GM23338 (cell line): ENCODE measurements at regions not wholly inside any gene's neighbourhood (a gene's known extent, or its start where the extent isn't known, plus 50 kb on each side); places are given as distances from the start of the nearest gene placed in this dataset.
"Not testable (repeated sequence)": the region's sequence is repeated elsewhere in the genome, so short reads cannot be mapped to it uniquely, and the experiment has no call there.

ENCODE experiments used
- ATAC-seq: fragments of 200-7000 bp; cut with Tn5 transposase; 3 replicates; pipeline ENCODE4 v1.9.1; 2020
- DNase-seq: peaks from one replicate; pipeline ENCODE4 v3.0.0-alpha.2; 2015; ENCODE audit warnings: low spot score
- H2AFZ ChIP-seq: fragments of 200-600 bp; sonication (generic); 2 replicates; pipeline ENCODE4 v1.8.0; 2016; ENCODE audit warnings: antibody characterized with exemption, mild to moderate bottlenecking, moderate library complexity
- H3F3A ChIP-seq: fragments of 200-600 bp; sonication (generic); replicated peaks from 2 replicates; pipeline ENCODE4 v1.8.0; 2017; ENCODE audit warnings: antibody characterized with exemption, mixed run types, low read depth
- H3K27ac ChIP-seq: fragments of 200-600 bp; sonication (generic); 2 replicates; pipeline ENCODE4 v1.6.1; 2016; ENCODE audit warnings: low read depth
- H3K27me3 ChIP-seq: fragments of 200-600 bp; sonication (generic); 2 replicates; pipeline ENCODE4 v1.8.0; 2016; ENCODE audit warnings: mild to moderate bottlenecking, mixed run types, moderate library complexity; ENCODE audit not compliant: insufficient read depth
- H3K36me3 ChIP-seq: fragments of 200-600 bp; sonication (generic); 2 replicates; pipeline ENCODE4 v1.8.0; 2016; ENCODE audit warnings: mild to moderate bottlenecking; ENCODE audit not compliant: insufficient read depth
- H3K4me1 ChIP-seq: fragments of 200-600 bp; sonication (generic); 2 replicates; pipeline ENCODE4 v1.8.0; 2016; ENCODE audit warnings: mild to moderate bottlenecking, moderate library complexity; ENCODE audit not compliant: insufficient read depth
- H3K4me2 ChIP-seq: fragments of 200-600 bp; sonication (generic); 2 replicates; pipeline ENCODE4 v1.7.1; 2017; ENCODE audit warnings: mixed run types
- H3K4me3 ChIP-seq: fragments of 200-600 bp; sonication (generic); 2 replicates; pipeline ENCODE4 v1.6.1; 2016; ENCODE audit warnings: mixed run types
- H3K79me2 ChIP-seq: fragments of 200-600 bp; sonication (generic); replicated peaks from 2 replicates; pipeline ENCODE4 v1.8.0; 2017; ENCODE audit warnings: mild to moderate bottlenecking; ENCODE audit not compliant: insufficient read depth
- H3K9me2 ChIP-seq: fragments of 200-600 bp; sonication (generic); 2 replicates; pipeline ENCODE4 v1.8.0; 2017; ENCODE audit not compliant: insufficient read depth
- H4K20me1 ChIP-seq: fragments of 200-600 bp; sonication (generic); replicated peaks from 2 replicates; pipeline ENCODE4 v1.8.0; 2017; ENCODE audit warnings: mild to moderate bottlenecking; ENCODE audit not compliant: insufficient read depth
- H3K27ac Mint-ChIP-seq: 2 replicates; pipeline ENCODE4 v1.8.0; 2020; ENCODE audit warnings: inconsistent platforms, mild to moderate bottlenecking, moderate library complexity, mixed read lengths
- H3K27me3 Mint-ChIP-seq: 3 replicates; pipeline ENCODE4 v1.8.0; 2022; ENCODE audit warnings: low read depth, mild to moderate bottlenecking, moderate library complexity, mixed read lengths, inconsistent platforms; ENCODE audit not compliant: insufficient read depth, poor library complexity
- H3K36me3 Mint-ChIP-seq: 3 replicates; pipeline ENCODE4 v1.8.0; 2021; ENCODE audit warnings: low read depth, mild to moderate bottlenecking, inconsistent platforms, moderate library complexity, mixed read lengths
- H3K4me1 Mint-ChIP-seq: 3 replicates; pipeline ENCODE4 v1.8.0; 2020; ENCODE audit warnings: mild to moderate bottlenecking, inconsistent platforms, mixed read lengths
- H3K4me3 Mint-ChIP-seq: 3 replicates; pipeline ENCODE4 v1.8.0; 2021; ENCODE audit warnings: moderate library complexity, mild to moderate bottlenecking, inconsistent platforms, mixed read lengths
- H3K9me3 Mint-ChIP-seq: 3 replicates; pipeline ENCODE4 v1.8.0; 2020; ENCODE audit warnings: moderate library complexity, mild to moderate bottlenecking, inconsistent platforms, mixed read lengths
- CREB1 ChIP-seq: fragments of 250-450 bp; sonication (Bioruptor Pico); IDR thresholded peaks from 2 replicates; pipeline ENCODE4 v1.5.0; 2020; ENCODE audit warnings: low read depth, mild to moderate bottlenecking, moderate library complexity
- EZH2phosphoT487 ChIP-seq: fragments of 200-600 bp; sonication (generic); IDR thresholded peaks from one replicate; pipeline ENCODE4 v1.8.1; 2018; ENCODE audit warnings: antibody characterized with exemption; ENCODE audit not compliant: unreplicated experiment
- STAT1 ChIP-seq: IDR thresholded peaks from one replicate; pipeline ENCODE4 v1.6.1; 2016; ENCODE audit warnings: antibody characterized with exemption; ENCODE audit not compliant: unreplicated experiment
- ZNF331 ChIP-seq: fragments of 250-450 bp; sonication (Bioruptor Pico); IDR thresholded peaks from 2 replicates; pipeline ENCODE4 v1.5.0; 2020; ENCODE audit warnings: low read depth, mild to moderate bottlenecking, moderate library complexity
- TF ChIP-seq, protein P1 (sequence below): fragments of 250-450 bp; sonication (Bioruptor Pico); IDR thresholded peaks from 2 replicates; pipeline ENCODE4 v1.5.0; 2020; ENCODE audit warnings: mild to moderate bottlenecking, moderate library complexity

GRCh38 chr6:49284180-49284579 is 178.9 kb downstream of the MMUT start:
- Histone ChIP-seq H3K79me2 (no peaks in the 10 kb centered on the region), H2AFZ (no peak overlapping the region), H3K36me3 (no peaks in the 10 kb centered on the region), H3K4me2 (no peak overlapping the region), H3K4me3 (no peak overlapping the region), H3K4me1 (peaks cover 5% of the 10 kb centered on the region), H4K20me1 (no peaks in the 10 kb centered on the region), H3K27me3 (no peaks in the 10 kb centered on the region), H3K9me2 (peaks cover 5% of the 10 kb centered on the region; the same call in 1 of the 2 replicates), H3K27ac (no peak overlapping the region), H3F3A (no peaks in the 10 kb centered on the region)
- H3K27ac Mint-ChIP-seq = no peak overlapping the region
- no peak overlapping the region for H3K4me3 Mint-ChIP-seq
- TF ChIP-seq STAT1 = no peak
- TF ChIP-seq ZNF331 (CRISPR knock-in tag) = no peak
- TF ChIP-seq EZH2phosphoT487 = no peak
- TF ChIP-seq CREB1 (CRISPR knock-in tag) = no peak
- TF ChIP-seq, protein P1, sequence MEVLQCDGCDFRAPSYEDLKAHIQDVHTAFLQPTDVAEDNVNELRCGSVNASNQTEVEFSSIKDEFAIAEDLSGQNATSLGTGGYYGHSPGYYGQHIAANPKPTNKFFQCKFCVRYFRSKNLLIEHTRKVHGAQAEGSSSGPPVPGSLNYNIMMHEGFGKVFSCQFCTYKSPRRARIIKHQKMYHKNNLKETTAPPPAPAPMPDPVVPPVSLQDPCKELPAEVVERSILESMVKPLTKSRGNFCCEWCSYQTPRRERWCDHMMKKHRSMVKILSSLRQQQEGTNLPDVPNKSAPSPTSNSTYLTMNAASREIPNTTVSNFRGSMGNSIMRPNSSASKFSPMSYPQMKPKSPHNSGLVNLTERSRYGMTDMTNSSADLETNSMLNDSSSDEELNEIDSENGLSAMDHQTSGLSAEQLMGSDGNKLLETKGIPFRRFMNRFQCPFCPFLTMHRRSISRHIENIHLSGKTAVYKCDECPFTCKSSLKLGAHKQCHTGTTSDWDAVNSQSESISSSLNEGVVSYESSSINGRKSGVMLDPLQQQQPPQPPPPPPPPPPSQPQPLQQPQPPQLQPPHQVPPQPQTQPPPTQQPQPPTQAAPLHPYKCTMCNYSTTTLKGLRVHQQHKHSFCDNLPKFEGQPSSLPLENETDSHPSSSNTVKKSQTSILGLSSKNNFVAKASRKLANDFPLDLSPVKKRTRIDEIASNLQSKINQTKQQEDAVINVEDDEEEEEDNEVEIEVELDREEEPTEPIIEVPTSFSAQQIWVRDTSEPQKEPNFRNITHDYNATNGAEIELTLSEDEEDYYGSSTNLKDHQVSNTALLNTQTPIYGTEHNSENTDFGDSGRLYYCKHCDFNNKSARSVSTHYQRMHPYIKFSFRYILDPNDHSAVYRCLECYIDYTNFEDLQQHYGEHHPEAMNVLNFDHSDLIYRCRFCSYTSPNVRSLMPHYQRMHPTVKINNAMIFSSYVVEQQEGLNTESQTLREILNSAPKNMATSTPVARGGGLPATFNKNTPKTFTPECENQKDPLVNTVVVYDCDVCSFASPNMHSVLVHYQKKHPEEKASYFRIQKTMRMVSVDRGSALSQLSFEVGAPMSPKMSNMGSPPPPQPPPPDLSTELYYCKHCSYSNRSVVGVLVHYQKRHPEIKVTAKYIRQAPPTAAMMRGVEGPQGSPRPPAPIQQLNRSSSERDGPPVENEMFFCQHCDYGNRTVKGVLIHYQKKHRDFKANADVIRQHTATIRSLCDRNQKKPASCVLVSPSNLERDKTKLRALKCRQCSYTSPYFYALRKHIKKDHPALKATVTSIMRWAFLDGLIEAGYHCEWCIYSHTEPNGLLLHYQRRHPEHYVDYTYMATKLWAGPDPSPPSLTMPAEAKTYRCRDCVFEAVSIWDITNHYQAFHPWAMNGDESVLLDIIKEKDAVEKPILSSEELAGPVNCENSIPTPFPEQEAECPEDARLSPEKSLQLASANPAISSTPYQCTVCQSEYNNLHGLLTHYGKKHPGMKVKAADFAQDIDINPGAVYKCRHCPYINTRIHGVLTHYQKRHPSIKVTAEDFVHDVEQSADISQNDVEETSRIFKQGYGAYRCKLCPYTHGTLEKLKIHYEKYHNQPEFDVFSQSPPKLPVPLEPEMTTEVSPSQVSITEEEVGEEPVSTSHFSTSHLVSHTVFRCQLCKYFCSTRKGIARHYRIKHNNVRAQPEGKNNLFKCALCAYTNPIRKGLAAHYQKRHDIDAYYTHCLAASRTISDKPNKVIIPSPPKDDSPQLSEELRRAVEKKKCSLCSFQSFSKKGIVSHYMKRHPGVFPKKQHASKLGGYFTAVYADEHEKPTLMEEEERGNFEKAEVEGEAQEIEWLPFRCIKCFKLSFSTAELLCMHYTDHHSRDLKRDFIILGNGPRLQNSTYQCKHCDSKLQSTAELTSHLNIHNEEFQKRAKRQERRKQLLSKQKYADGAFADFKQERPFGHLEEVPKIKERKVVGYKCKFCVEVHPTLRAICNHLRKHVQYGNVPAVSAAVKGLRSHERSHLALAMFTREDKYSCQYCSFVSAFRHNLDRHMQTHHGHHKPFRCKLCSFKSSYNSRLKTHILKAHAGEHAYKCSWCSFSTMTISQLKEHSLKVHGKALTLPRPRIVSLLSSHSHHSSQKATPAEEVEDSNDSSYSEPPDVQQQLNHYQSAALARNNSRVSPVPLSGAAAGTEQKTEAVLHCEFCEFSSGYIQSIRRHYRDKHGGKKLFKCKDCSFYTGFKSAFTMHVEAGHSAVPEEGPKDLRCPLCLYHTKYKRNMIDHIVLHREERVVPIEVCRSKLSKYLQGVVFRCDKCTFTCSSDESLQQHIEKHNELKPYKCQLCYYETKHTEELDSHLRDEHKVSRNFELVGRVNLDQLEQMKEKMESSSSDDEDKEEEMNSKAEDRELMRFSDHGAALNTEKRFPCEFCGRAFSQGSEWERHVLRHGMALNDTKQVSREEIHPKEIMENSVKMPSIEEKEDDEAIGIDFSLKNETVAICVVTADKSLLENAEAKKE (CRISPR knock-in tag) = no peak
- H3K9me3 Mint-ChIP-seq = peaks cover 8% of the 10 kb centered on the region; the same call in 2 of the 3 replicates
- DNase-seq (no peak), ATAC-seq (no peak)
- H3K4me1 Mint-ChIP-seq = no peaks in the 10 kb centered on the region
- H3K27me3 Mint-ChIP-seq = no peaks in the 10 kb centered on the region
- H3K36me3 Mint-ChIP-seq = peaks cover 7% of the 10 kb centered on the region; the same call in 2 of the 3 replicates

DNA sequence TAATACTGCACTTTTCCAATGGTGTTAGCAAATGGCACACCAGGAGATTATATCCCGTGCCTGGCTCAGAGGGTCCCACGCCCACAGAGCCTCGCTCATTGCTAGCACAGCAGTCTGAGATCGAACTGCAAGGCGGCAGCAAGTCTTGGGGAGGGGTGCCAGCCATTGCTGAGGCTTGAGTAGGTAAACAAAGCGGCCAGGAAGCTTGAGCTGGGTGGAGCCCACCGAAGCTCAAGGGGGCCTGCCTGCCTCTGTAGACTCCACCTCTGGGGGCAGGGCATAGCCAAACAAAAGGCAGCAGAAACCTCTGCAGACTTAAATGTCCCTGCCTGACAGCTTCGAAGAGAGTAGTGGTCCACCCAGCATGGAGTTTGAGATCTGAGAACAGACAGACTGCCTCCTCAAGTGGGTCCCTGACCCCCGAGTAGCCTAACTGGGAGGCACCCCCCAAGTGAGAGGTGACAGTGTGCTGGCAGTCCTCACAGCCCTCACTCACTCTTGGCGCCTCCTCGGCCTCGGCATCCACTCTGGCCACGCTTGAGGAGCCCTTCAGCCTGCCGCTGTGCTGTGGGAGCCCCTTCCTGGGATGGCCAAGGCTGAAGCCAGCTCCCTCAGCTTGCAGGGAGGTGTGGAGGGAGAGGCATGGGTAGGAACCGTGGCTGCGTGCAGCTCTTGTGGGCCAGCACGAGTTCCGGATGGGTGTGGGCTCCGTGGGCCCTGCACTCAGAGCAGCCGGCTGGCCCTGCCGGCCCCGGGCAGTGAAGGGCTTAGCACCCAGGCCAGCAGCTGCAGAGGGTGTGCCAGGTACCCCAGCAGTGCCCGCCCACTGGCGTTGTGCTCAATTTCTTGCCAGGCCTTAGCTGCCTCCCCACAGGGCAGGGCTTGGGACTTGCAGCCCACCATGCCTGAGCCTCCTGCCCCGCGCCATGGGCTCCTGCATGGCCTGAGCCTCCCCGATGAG is 188.0 kb downstream of the MMUT start:
- H3K9me2 ChIP-seq, H3K36me3 ChIP-seq, H3K4me3 Mint-ChIP-seq, H3K27ac Mint-ChIP-seq, H3K4me2 ChIP-seq, H3K27me3 ChIP-seq, H4K20me1 ChIP-seq, H3K27ac ChIP-seq, H3K4me1 Mint-ChIP-seq, H3F3A ChIP-seq, H3K4me1 ChIP-seq, H3K79me2 ChIP-seq, H2AFZ ChIP-seq, H3K4me3 ChIP-seq, ATAC-seq, DNase-seq, H3K27me3 Mint-ChIP-seq: not testable (repeated sequence)
- peaks cover 24% of the 10 kb centered on the region for H3K36me3 Mint-ChIP-seq
- peaks cover 35% of the 10 kb centered on the region for H3K9me3 Mint-ChIP-seq
